Eye (tissue), 1 donor: ENCODE measurements at regions not wholly inside any gene's neighbourhood (a gene's known extent, or its start where the extent isn't known, plus 50 kb on each side); places are given as distances from the start of the nearest gene placed in this dataset.
A peak's percentile ranks its signal among the peaks of the same experiment; 100 is the strongest.
"Not testable (repeated sequence)": the region's sequence is repeated elsewhere in the genome, so short reads cannot be mapped to it uniquely, and the experiment has no call there.

Source experiments
- DNase-seq: peaks from one replicate; pipeline ENCODE4 v3.0.0-alpha.2; 2015

GRCh38 chr1:177464686-177465085 lies 293.9 kb downstream of the BRINP2 start:
- DNase-seq: no peak

GRCh38 chr1:177451191-177451590 lies 280.4 kb downstream of the BRINP2 start:
- DNase-seq: no peak

- no peak for DNase-seq
Observed at GRCh38 chr1:177448652-177449357, 278.0 kb downstream of the BRINP2 start.

- DNase-seq: no peak
Observed at GRCh38 chr1:177448036-177448615, 277.4 kb downstream of the BRINP2 start.

GRCh38 chr1:177444997-177445746 lies 274.4 kb downstream of the BRINP2 start:
- DNase-seq: no peak

- no peak for DNase-seq
Observed at GRCh38 chr1:177443003-177443402, 272.2 kb downstream of the BRINP2 start.

- no peak for DNase-seq
Observed at GRCh38 chr1:177442584-177442983, 271.8 kb downstream of the BRINP2 start.

- DNase-seq: no peak
Observed at GRCh38 chr1:177441281-177441680, 270.5 kb downstream of the BRINP2 start.

- DNase-seq: no peak
Observed at GRCh38 chr1:177440821-177441220, 270.1 kb downstream of the BRINP2 start.

- DNase-seq: no peak
Observed at GRCh38 chr1:177439301-177439700, 268.5 kb downstream of the BRINP2 start.

- no peak for DNase-seq
Observed at GRCh38 chr1:177435364-177435763, 264.6 kb downstream of the BRINP2 start.

GRCh38 chr1:177432897-177433296 lies 262.1 kb downstream of the BRINP2 start:
- DNase-seq: no peak

- DNase-seq: no peak
Observed at GRCh38 chr1:177431123-177431522, 260.4 kb downstream of the BRINP2 start.

- DNase-seq: no peak
Observed at GRCh38 chr1:177429234-177429633, 258.5 kb downstream of the BRINP2 start.

GRCh38 chr1:177427811-177428210 lies 257.1 kb downstream of the BRINP2 start:
- DNase-seq: no peak

GRCh38 chr1:177426497-177426896 lies 255.7 kb downstream of the BRINP2 start:
- no peak for DNase-seq

- DNase-seq: no peak
Observed at GRCh38 chr1:177425199-177425598, 254.4 kb downstream of the BRINP2 start.

GRCh38 chr1:177424744-177425143 lies 254.0 kb downstream of the BRINP2 start:
- no peak for DNase-seq

GRCh38 chr1:177423090-177423489 lies 252.3 kb downstream of the BRINP2 start:
- DNase-seq: no peak

- DNase-seq: peak; percentile 37
Observed at GRCh38 chr1:177413982-177414596, 243.3 kb downstream of the BRINP2 start.

- peak; percentile 44 for DNase-seq
Observed at GRCh38 chr1:177411381-177411780, 240.6 kb downstream of the BRINP2 start.

- DNase-seq: no peak
Observed at GRCh38 chr1:177410179-177410766, 239.5 kb downstream of the BRINP2 start.

GRCh38 chr1:177406323-177406722 lies 235.6 kb downstream of the BRINP2 start:
- not testable (repeated sequence) for DNase-seq
